ENCODE measurements at regions not wholly inside any gene's neighbourhood (a gene's known extent, or its start where the extent isn't known, plus 50 kb on each side); places are given as distances from the start of the nearest gene placed in this dataset.

DNA sequence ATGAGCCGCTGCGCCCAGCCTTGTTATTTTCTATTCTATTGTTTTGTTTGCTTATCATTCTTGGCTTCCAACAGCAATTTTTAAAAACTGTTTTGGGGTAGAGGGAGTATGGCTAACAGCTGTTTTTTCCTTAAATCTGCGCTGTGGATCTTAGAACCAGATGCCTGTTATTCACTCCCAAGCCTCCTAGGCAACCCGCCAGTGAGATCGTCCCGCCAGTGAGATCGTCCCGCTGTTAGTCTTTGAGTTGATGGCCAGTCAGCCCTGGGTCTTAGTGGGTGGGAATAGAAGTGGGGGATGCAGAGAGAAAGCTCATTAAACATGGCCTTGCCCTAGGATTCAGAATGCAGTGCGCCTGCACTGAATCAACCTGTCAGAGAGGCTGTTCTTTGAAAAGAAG lies 67.3 kb upstream of the BICD1 start:
- intact Hi-C loops (cut with DNase I; ENCODE audit: low total_unique reads): loop anchor here (10.0 kb wide), 1 partner anchor 1265 kb away; no protein-coding TSS in a partner anchor
- TF ChIP-seq, protein P1, sequence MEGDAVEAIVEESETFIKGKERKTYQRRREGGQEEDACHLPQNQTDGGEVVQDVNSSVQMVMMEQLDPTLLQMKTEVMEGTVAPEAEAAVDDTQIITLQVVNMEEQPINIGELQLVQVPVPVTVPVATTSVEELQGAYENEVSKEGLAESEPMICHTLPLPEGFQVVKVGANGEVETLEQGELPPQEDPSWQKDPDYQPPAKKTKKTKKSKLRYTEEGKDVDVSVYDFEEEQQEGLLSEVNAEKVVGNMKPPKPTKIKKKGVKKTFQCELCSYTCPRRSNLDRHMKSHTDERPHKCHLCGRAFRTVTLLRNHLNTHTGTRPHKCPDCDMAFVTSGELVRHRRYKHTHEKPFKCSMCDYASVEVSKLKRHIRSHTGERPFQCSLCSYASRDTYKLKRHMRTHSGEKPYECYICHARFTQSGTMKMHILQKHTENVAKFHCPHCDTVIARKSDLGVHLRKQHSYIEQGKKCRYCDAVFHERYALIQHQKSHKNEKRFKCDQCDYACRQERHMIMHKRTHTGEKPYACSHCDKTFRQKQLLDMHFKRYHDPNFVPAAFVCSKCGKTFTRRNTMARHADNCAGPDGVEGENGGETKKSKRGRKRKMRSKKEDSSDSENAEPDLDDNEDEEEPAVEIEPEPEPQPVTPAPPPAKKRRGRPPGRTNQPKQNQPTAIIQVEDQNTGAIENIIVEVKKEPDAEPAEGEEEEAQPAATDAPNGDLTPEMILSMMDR (IDR thresholded peaks at IDR 0.05): no peak
- Histone ChIP-seq H3K4me1 (no peaks in the 10 kb centered on the region), H3K27ac (no peak overlapping the region), H3K27me3 (no peaks in the 10 kb centered on the region), H3K4me3 (no peak overlapping the region), H3K9me3 (peaks cover 3 to 16% (median 14%) of the 10 kb centered on the region in 3 donors), H3K36me3 (no peaks in the 10 kb centered on the region)
- no peak for DNase-seq

DNA sequence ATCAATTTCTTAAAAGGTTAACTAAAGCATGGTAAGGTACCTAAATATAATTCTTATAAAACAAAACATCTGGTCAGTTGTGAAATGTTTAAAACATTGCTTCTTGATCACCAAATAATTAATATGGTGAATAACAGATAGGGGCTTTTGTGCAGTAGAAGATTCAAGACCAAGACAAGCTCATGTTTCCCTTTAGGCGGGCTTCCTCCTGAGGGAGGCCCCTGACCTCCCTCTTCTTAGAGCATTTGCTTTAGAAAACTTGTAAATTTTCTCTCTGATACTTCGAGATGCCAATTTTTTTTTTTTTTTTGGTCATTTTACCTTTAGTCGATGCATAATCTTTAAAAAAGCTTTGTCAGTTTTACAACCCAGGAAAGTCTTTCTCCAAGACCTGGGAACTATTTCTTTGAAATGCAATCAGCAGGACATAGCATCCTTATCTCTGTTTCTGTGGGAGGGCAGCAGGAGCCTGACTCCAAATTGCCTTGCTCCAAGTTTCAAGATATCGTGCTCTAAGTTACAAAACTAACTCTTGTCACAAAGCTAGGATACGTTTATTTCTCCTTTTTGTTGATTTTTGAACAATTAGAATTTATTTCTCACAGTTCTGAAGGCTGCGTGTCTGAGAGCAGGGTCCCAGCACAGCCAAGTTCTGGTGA lies 66.6 kb upstream of the BICD1 start:
- no peak overlapping the region for H3K27ac ChIP-seq
- no peaks in the 10 kb centered on the region for H3K4me1 ChIP-seq
- intact Hi-C loops (cut with DNase I; ENCODE audit: low total_unique reads): loop anchor here (10.0 kb wide), 1 partner anchor 1265 kb away; no protein-coding TSS in a partner anchor
- TF ChIP-seq, protein P1 (IDR thresholded peaks at IDR 0.05): no peak
- DNase-seq: no peak
- peaks cover 3 to 23% (median 16%) of the 10 kb centered on the region in 3 donors for H3K9me3 ChIP-seq
- no peaks in the 10 kb centered on the region for H3K36me3 ChIP-seq
- no peak overlapping the region for H3K4me3 ChIP-seq
- H3K27me3 ChIP-seq: no peaks in the 10 kb centered on the region

DNA sequence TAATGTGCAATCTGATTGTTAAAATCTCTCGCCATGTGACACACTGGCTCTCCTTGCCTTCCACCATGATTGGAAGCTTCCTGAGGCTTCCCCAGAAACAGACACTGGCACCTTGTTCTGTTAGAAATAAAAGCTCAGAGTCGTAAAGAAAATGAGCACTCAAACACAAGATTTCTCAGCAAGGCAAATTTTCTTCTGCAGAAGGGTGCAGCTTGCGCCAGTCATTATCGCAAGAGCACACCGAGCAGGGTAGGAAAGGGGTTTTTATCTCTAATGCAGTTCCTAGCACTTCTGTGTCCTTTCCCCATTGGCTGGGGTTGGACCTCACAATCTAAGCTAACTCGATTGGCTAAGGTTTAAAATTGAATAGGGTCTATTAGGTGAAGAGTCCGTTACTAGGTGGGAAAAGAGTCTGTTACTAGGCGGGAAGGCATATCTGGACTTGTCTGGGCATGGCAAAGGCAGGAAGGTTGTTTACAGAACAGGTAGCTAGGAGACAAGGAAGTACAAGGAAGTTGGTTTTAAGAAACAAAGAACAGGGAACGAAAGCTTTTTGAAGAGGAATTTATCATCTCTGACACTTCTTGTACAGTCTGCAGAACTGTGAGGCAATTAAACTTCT lies 62.6 kb upstream of the BICD1 start:
- no peaks in the 10 kb centered on the region for H3K36me3 ChIP-seq
- H3K4me1 ChIP-seq: no peaks in the 10 kb centered on the region
- TF ChIP-seq, protein P1 (IDR thresholded peaks at IDR 0.05): no peak
- H3K27ac ChIP-seq: no peak overlapping the region
- H3K27me3 ChIP-seq: no peaks in the 10 kb centered on the region
- no peak overlapping the region for H3K4me3 ChIP-seq
- intact Hi-C loops (cut with DNase I; ENCODE audit: low total_unique reads): no loop called here
- H3K9me3 ChIP-seq: peaks cover 3 to 24% (median 16%) of the 10 kb centered on the region in 3 donors
- no peak for DNase-seq

DNA sequence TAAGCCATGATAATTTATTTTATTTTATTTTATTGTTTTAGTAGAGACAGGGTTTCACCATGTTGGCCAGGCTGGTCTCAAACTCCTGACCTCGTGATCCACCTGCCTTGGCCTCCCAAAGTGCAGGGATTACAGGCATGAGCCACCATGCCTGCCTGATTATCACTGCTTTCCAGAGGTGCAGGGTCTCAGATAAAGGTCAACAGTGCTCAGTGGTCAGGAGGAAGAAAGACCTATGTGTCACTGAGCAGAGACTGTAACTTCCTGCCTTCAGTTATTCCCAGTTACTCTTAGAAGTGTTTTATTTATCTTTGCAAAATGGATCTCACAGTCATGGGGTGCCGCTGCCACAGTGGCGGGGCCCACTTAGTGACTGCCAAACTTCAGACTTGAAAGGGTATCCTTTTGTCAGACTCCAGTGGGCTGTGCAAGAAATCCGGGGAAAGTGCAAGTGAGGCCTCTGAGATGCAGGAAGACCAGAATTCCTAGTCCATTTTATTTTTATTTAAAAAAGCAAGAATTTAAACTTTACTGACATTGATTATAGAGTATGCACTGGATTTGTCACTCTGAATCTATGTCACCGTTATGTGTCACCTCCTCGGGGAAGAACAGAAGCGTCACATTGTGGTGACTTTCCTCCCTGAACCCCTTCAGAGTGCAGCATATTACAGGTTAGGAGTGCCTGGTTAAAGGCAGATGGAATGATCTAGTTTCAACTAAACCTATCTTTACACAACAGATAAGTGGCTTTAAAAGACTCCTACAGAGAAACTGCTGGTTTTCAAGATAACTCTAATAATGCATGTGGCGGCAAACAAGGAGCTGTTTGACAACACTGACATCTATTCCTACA lies 59.1 kb upstream of the BICD1 start:
- DNase-seq: no peak
- intact Hi-C loops (cut with DNase I; ENCODE audit: low total_unique reads): no loop called here
- H3K27me3 ChIP-seq: no peaks in the 10 kb centered on the region
- TF ChIP-seq, protein P1 (IDR thresholded peaks at IDR 0.05): no peak
- peaks cover 3 to 24% (median 16%) of the 10 kb centered on the region in 3 donors for H3K9me3 ChIP-seq
- H3K36me3 ChIP-seq: no peaks in the 10 kb centered on the region
- H3K4me1 ChIP-seq: no peaks in the 10 kb centered on the region
- H3K4me3 ChIP-seq: no peak overlapping the region
- no peak overlapping the region for H3K27ac ChIP-seq

DNA sequence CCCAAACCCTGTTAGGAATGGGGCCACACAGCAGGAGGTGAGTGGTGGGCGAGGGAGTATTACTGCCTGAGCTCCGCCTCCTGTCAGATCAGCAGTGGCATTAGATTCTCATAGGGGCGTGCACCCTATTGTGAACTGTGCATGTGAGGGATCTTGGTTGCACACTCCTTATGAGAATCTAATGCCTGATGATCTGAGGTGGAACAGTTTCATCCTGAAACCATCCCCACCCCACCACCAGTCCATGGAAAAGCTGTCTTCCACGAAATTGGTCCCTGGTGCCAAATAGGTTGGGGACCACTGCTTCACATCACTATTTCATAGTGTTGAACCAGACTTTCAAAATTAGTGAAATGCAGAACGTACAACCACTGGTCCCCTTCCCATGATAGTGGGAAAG lies 57.9 kb upstream of the BICD1 start:
- TF ChIP-seq, protein P1 (IDR thresholded peaks at IDR 0.05): no peak
- DNase-seq: no peak
- intact Hi-C loops (cut with DNase I; ENCODE audit: low total_unique reads): no loop called here
- Histone ChIP-seq H3K4me1 (no peaks in the 10 kb centered on the region), H3K36me3 (no peaks in the 10 kb centered on the region), H3K9me3 (peaks cover 0 to 13% (median 8%) of the 10 kb centered on the region in 3 donors), H3K27me3 (no peaks in the 10 kb centered on the region), H3K27ac (no peak overlapping the region), H3K4me3 (no peak overlapping the region)

Data from tibial artery (tissue), 4 donors.